NT2/D1 (cell line): ENCODE measurements at regions not wholly inside any gene's neighbourhood (a gene's known extent, or its start where the extent isn't known, plus 50 kb on each side); places are given as distances from the start of the nearest gene placed in this dataset.
"Not testable (repeated sequence)": the region's sequence is repeated elsewhere in the genome, so short reads cannot be mapped to it uniquely, and the experiment has no call there.

Source experiments
- SUZ12 ChIP-seq: IDR thresholded peaks from 2 replicates; pipeline ENCODE4 v1.6.1; 2011; ENCODE audit not compliant: insufficient read length, insufficient read depth; ENCODE audit errors: extremely low read depth
- YY1 ChIP-seq: IDR thresholded peaks from 2 replicates; pipeline ENCODE4 v1.6.1; 2011; ENCODE audit not compliant: insufficient read length, insufficient read depth

- TF ChIP-seq SUZ12, YY1: not testable (repeated sequence)
Observed at GRCh38 chr6:20277724-20278123, 65.5 kb upstream of the MBOAT1 start.
